ENCODE measurements at regions not wholly inside any gene's neighbourhood (a gene's known extent, or its start where the extent isn't known, plus 50 kb on each side); places are given as distances from the start of the nearest gene placed in this dataset.

- TF ChIP-seq, protein P1, sequence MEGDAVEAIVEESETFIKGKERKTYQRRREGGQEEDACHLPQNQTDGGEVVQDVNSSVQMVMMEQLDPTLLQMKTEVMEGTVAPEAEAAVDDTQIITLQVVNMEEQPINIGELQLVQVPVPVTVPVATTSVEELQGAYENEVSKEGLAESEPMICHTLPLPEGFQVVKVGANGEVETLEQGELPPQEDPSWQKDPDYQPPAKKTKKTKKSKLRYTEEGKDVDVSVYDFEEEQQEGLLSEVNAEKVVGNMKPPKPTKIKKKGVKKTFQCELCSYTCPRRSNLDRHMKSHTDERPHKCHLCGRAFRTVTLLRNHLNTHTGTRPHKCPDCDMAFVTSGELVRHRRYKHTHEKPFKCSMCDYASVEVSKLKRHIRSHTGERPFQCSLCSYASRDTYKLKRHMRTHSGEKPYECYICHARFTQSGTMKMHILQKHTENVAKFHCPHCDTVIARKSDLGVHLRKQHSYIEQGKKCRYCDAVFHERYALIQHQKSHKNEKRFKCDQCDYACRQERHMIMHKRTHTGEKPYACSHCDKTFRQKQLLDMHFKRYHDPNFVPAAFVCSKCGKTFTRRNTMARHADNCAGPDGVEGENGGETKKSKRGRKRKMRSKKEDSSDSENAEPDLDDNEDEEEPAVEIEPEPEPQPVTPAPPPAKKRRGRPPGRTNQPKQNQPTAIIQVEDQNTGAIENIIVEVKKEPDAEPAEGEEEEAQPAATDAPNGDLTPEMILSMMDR (IDR thresholded peaks at IDR 0.05), result no peak
- TF ChIP-seq SIN3A (IDR thresholded peaks at IDR 0.05; ENCODE audit: borderline replicate concordance, insufficient read depth, low read depth, low read length), result no peak
- TF ChIP-seq POLR2AphosphoS5 (IDR thresholded peaks at IDR 0.05; ENCODE audit: low read depth, low read length), result no peak
- no peak for TF ChIP-seq TCF7L2 (IDR thresholded peaks at IDR 0.05; ENCODE audit: low read depth, low read length)
- no peak for TF ChIP-seq REST (IDR thresholded peaks at IDR 0.05; ENCODE audit: insufficient read depth in 1 of 2, low read depth in 2 of 2, low read length in 1 of 2)
Measured at GRCh38 chr11:131094827-131095226, 178.5 kb upstream of the SNX19 start.
